Forelimb muscle (tissue), 1 donor: ENCODE measurements at regions not wholly inside any gene's neighbourhood (a gene's known extent, or its start where the extent isn't known, plus 50 kb on each side); places are given as distances from the start of the nearest gene placed in this dataset.

Experiments
- DNase-seq: peaks from one replicate; pipeline ENCODE4 v3.0.0-alpha.2; 2013; ENCODE audit warnings: low read depth

GRCh38 chr3:74693696-74694393, 79.4 kb upstream of the CNTN3 start:
- no peak for DNase-seq

- no peak for DNase-seq
Observed at GRCh38 chr3:74693251-74693650, 78.8 kb upstream of the CNTN3 start.

GRCh38 chr3:74691946-74692345, 77.5 kb upstream of the CNTN3 start:
- no peak for DNase-seq

GRCh38 chr3:74673326-74673725, 58.9 kb upstream of the CNTN3 start:
- no peak for DNase-seq

GRCh38 chr3:74664606-74665005, 50.1 kb upstream of the CNTN3 start:
- DNase-seq = no peak
